ENCODE measurements at regions not wholly inside any gene's neighbourhood (a gene's known extent, or its start where the extent isn't known, plus 50 kb on each side); places are given as distances from the start of the nearest gene placed in this dataset.

GRCh38 chr6:15882915-15883314, 220.1 kb upstream of the DTNBP1 start:
- no peak for ATAC-seq
- DNase-seq (ENCODE audit: low read depth, low spot score) = no peak
- intact Hi-C loops (cut with micrococcal nuclease; ENCODE audit: unreplicated experiment) = no loop called here
- no peak overlapping the region for H3K4me3 ChIP-seq (ENCODE audit: low read depth in 2 of 2, low read length in 2 of 2)
- no peaks in the 10 kb centered on the region for H3K4me1 ChIP-seq (ENCODE audit: control insufficient read depth, insufficient read depth, low read length)
- no peaks in the 10 kb centered on the region for H3K9me3 ChIP-seq (ENCODE audit: control insufficient read depth, insufficient read depth, low read depth, low read length)
- no TSS peak for BruUV-seq (replicated peaks)
- ChIA-PET CTCF (no interaction called here), POLR2A (no interaction called here)
- TF ChIP-seq TCF7L2 (IDR thresholded peaks at IDR 0.05; ENCODE audit: low read depth, low read length) (no peak), SIN3A (IDR thresholded peaks at IDR 0.05; ENCODE audit: borderline replicate concordance, insufficient read depth, low read depth, low read length) (no peak), CTCF (IDR thresholded peaks at IDR 0.05) (no peak), REST (IDR thresholded peaks at IDR 0.05; ENCODE audit: insufficient read depth in 1 of 2, low read depth in 2 of 2, low read length in 1 of 2) (no peak), POLR2AphosphoS5 (IDR thresholded peaks at IDR 0.05; ENCODE audit: low read depth, low read length) (no peak)
- no peaks in the 10 kb centered on the region for H3K27me3 ChIP-seq (ENCODE audit: control insufficient read depth, insufficient read depth, low read length)
- in situ Hi-C loops (cut with HindIII; ENCODE audit: low pct_unique_long_range_greater_than_20kb, low sequenced_read_pairs) = no loop called here
- no peak overlapping the region for H3K27ac ChIP-seq (ENCODE audit: low read length)
- no peaks in the 10 kb centered on the region for H3K36me3 ChIP-seq (ENCODE audit: control insufficient read depth, insufficient read depth, low read length)

- intact Hi-C loops (cut with micrococcal nuclease; ENCODE audit: unreplicated experiment) (no loop called here), in situ Hi-C loops (cut with HindIII; ENCODE audit: low pct_unique_long_range_greater_than_20kb, low sequenced_read_pairs) (no loop called here)
- TF ChIP-seq CTCF (IDR thresholded peaks at IDR 0.05) = no peak
- no peak for TF ChIP-seq TCF7L2 (IDR thresholded peaks at IDR 0.05; ENCODE audit: low read depth, low read length)
- no peak for TF ChIP-seq SIN3A (IDR thresholded peaks at IDR 0.05; ENCODE audit: borderline replicate concordance, insufficient read depth, low read depth, low read length)
- TF ChIP-seq REST (IDR thresholded peaks at IDR 0.05; ENCODE audit: insufficient read depth in 1 of 2, low read depth in 2 of 2, low read length in 1 of 2) = no peak
- no peak for TF ChIP-seq POLR2AphosphoS5 (IDR thresholded peaks at IDR 0.05; ENCODE audit: low read depth, low read length)
- ChIA-PET CTCF (no interaction called here), POLR2A (no interaction called here)
- Histone ChIP-seq H3K9me3 (ENCODE audit: control insufficient read depth, insufficient read depth, low read depth, low read length) (no peaks in the 10 kb centered on the region), H3K27ac (ENCODE audit: low read length) (no peak overlapping the region), H3K4me3 (ENCODE audit: low read depth in 2 of 2, low read length in 2 of 2) (no peak overlapping the region), H3K27me3 (ENCODE audit: control insufficient read depth, insufficient read depth, low read length) (no peaks in the 10 kb centered on the region), H3K36me3 (ENCODE audit: control insufficient read depth, insufficient read depth, low read length) (no peaks in the 10 kb centered on the region), H3K4me1 (ENCODE audit: control insufficient read depth, insufficient read depth, low read length) (no peaks in the 10 kb centered on the region)
- BruUV-seq (replicated peaks) = no TSS peak
- DNase-seq (ENCODE audit: low read depth, low spot score) (no peak), ATAC-seq (no peak)
Observed at GRCh38 chr6:15882345-15882744, 219.5 kb upstream of the DTNBP1 start.

Data from Panc1 (cell line).